HEK293T (cell line): ENCODE measurements at regions not wholly inside any gene's neighbourhood (a gene's known extent, or its start where the extent isn't known, plus 50 kb on each side); places are given as distances from the start of the nearest gene placed in this dataset.

Experiments used
- BHLHE40 ChIP-seq: fragments of 450-650 bp; IDR thresholded peaks from 2 replicates; pipeline ENCODE4 v1.6.1; 2016; ENCODE audit warnings: mild to moderate bottlenecking, moderate library complexity, borderline replicate concordance
- LEF1 ChIP-seq: fragments of 450-650 bp; IDR thresholded peaks from 2 replicates; pipeline ENCODE4 v1.6.1; 2017; ENCODE audit warnings: mild to moderate bottlenecking, borderline replicate concordance
- PKNOX1 ChIP-seq: fragments of 450-650 bp; IDR thresholded peaks from 2 replicates; pipeline ENCODE4 v1.6.1; 2016
- TARDBP ChIP-seq: fragments of 450-650 bp; IDR thresholded peaks from 2 replicates; pipeline ENCODE4 v1.6.1; 2016
- ZNF384 ChIP-seq: fragments of 450-650 bp; IDR thresholded peaks from 2 replicates; pipeline ENCODE4 v1.6.1; 2016

- TF ChIP-seq BHLHE40 = no peak
- no peak for TF ChIP-seq TARDBP
- TF ChIP-seq LEF1 = no peak
- TF ChIP-seq ZNF384 = no peak
- no peak for TF ChIP-seq PKNOX1
Measured at GRCh38 chr5:120923026-120923425, 458.9 kb downstream of the PRR16 start.
